Cardiac muscle cell (in vitro differentiated cells and primary cell): ENCODE measurements at regions not wholly inside any gene's neighbourhood (a gene's known extent, or its start where the extent isn't known, plus 50 kb on each side); places are given as distances from the start of the nearest gene placed in this dataset.

Experiments
- DNase-seq, 2 donors: peaks; one replicate each; pipeline versions ENCODE4 v3.0.0 to v3.0.0-alpha.2; 2010 to 2017; ENCODE audit warnings: low read depth in 1 of 2, low spot score in 1 of 2
- H3K27ac ChIP-seq: fragments of 200-600 bp; sonication (generic); 2 replicates; pipeline ENCODE4 v1.5.1; 2016
- H3K27me3 ChIP-seq: fragments of 200-600 bp; sonication (generic); 2 replicates; pipeline ENCODE4 v1.6.0; 2016; ENCODE audit warnings: control low read depth
- H3K36me3 ChIP-seq: fragments of 200-600 bp; sonication (generic); 2 replicates; pipeline ENCODE4 v1.5.1; 2016; ENCODE audit warnings: control low read depth
- H3K4me1 ChIP-seq: fragments of 200-600 bp; sonication (generic); 2 replicates; pipeline ENCODE4 v1.8.1; 2017; ENCODE audit warnings: low read depth, mild to moderate bottlenecking, mixed run types
- H3K4me3 ChIP-seq: fragments of 200-600 bp; sonication (generic); 2 replicates; pipeline ENCODE4 v1.5.1; 2016; ENCODE audit warnings: mild to moderate bottlenecking
- H3K9me3 ChIP-seq: fragments of 200-600 bp; sonication (generic); 2 replicates; pipeline ENCODE4 v1.5.1; 2017; ENCODE audit warnings: low read depth, mild to moderate bottlenecking, control low read depth
- CTCF ChIP-seq: IDR thresholded peaks from 2 replicates; pipeline ENCODE4 v1.5.1; 2012; ENCODE audit warnings: low read depth, mild to moderate bottlenecking, low read length

GRCh38 chr1:94608142-94608851, 66.7 kb upstream of the F3 start:
- no peak for TF ChIP-seq CTCF
- Histone ChIP-seq H3K4me1 (peaks cover 7% of the 10 kb centered on the region), H3K27me3 (no peaks in the 10 kb centered on the region), H3K9me3 (no peaks in the 10 kb centered on the region), H3K27ac (no peak overlapping the region), H3K36me3 (no peaks in the 10 kb centered on the region), H3K4me3 (no peak overlapping the region)
- DNase-seq = no peak

DNA sequence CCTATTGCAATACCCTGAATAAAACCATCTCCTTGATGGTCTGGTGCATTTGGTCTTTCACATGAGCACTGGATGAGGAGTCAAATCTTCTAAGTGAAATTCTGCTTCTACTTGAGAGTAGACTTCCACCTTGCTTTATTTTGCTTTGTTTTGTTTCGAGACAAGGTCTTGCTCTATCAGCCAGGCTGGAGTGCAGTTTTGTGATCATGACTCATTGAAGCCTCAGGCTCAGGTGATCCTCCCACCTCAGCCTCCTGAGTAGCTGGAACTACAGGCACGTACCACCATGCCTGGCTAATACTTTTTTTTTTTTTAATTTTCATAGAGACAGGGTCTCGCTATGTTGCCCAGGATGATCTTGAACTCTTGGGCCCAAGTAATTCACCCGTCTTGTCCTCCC, 65.8 kb upstream of the F3 start:
- Histone ChIP-seq H3K4me1 (peaks cover 3% of the 10 kb centered on the region), H3K27ac (no peak overlapping the region), H3K36me3 (no peaks in the 10 kb centered on the region), H3K9me3 (no peaks in the 10 kb centered on the region), H3K4me3 (no peak overlapping the region), H3K27me3 (no peaks in the 10 kb centered on the region)
- no peak for TF ChIP-seq CTCF
- no peak for DNase-seq

DNA sequence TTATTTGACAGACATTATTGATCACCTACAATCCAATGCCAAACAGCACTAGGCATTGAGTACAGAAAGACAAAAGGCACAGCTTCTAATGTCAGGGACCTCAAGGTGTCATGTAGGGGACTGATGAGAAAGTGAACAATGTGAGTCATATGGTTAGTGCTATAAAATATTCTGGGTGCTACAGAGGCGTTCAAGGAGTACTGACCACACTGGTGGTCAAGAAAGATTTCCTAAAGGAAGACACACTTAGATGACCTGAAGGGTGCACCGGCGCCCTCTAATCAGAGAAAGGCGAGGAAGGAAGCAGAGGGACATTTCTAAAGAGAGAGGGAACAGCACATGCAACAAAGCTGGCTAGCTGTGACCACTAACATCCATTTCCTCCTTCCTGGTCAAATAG, 64.9 kb upstream of the F3 start:
- Histone ChIP-seq H3K9me3 (no peaks in the 10 kb centered on the region), H3K4me3 (no peak overlapping the region), H3K4me1 (no peaks in the 10 kb centered on the region), H3K36me3 (no peaks in the 10 kb centered on the region), H3K27me3 (no peaks in the 10 kb centered on the region), H3K27ac (no peak overlapping the region)
- DNase-seq = no peak
- TF ChIP-seq CTCF = no peak

GRCh38 chr1:94603663-94604062, 62.1 kb upstream of the F3 start:
- Histone ChIP-seq H3K27ac (no peak overlapping the region), H3K27me3 (no peaks in the 10 kb centered on the region), H3K9me3 (no peaks in the 10 kb centered on the region), H3K4me1 (no peaks in the 10 kb centered on the region), H3K4me3 (no peak overlapping the region), H3K36me3 (no peaks in the 10 kb centered on the region)
- no peak for DNase-seq
- no peak for TF ChIP-seq CTCF

GRCh38 chr1:94602802-94603625, 61.5 kb upstream of the F3 start:
- Histone ChIP-seq H3K9me3 (no peaks in the 10 kb centered on the region), H3K4me1 (no peaks in the 10 kb centered on the region), H3K36me3 (no peaks in the 10 kb centered on the region), H3K27ac (no peak overlapping the region), H3K4me3 (no peak overlapping the region), H3K27me3 (no peaks in the 10 kb centered on the region)
- TF ChIP-seq CTCF = no peak
- no peak for DNase-seq
